22Rv1 (cell line): ENCODE measurements at regions not wholly inside any gene's neighbourhood (a gene's known extent, or its start where the extent isn't known, plus 50 kb on each side); places are given as distances from the start of the nearest gene placed in this dataset.

Source experiments
- H3K27ac ChIP-seq: fragments of 450-650 bp; 2 replicates; pipeline ENCODE4 v1.5.1; 2017
- ZFX ChIP-seq: fragments of 450-650 bp; IDR thresholded peaks from 2 replicates; pipeline ENCODE4 v1.6.1; 2017; ENCODE audit warnings: antibody characterized with exemption, borderline replicate concordance
- TF ChIP-seq, protein P1 (sequence below): fragments of 450-650 bp; IDR thresholded peaks from 2 replicates; pipeline ENCODE4 v1.5.1; 2017; ENCODE audit warnings: mild to moderate bottlenecking

DNA sequence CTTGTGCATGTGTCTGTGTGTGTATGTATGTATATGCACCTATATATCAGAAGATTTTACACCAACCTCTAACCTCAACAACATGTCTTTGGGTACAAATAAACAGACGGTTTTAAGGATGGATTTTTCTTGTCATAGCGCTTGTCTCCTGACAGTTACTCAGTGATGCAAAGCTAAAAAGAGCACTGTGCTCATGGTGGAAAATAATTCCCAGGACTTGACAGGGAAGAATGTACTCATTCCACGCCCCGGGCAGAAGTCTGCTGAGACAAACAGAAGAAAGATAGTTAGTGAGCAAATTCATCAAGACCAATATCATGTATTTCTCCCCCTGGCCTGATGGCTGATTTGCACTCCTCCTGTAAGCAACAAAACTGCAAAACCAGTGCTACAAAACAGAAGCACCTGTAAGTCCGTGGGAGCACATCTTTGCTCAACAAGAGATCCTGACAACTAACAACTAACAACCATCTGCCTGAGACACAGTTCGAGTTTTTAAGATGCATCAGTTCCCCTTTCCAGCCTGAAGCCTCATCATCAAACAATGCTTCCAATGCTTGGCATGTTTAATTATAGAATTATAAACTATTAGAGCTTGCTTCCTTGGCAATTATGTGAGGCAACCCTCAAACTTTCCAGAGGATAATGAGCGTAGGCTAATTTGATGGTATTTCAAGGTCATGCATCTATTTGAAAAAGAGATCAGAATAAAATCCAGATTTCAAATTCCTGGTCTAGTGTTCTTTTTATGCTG is 812.7 kb upstream of the MIR17HG start:
- TF ChIP-seq, protein P1, sequence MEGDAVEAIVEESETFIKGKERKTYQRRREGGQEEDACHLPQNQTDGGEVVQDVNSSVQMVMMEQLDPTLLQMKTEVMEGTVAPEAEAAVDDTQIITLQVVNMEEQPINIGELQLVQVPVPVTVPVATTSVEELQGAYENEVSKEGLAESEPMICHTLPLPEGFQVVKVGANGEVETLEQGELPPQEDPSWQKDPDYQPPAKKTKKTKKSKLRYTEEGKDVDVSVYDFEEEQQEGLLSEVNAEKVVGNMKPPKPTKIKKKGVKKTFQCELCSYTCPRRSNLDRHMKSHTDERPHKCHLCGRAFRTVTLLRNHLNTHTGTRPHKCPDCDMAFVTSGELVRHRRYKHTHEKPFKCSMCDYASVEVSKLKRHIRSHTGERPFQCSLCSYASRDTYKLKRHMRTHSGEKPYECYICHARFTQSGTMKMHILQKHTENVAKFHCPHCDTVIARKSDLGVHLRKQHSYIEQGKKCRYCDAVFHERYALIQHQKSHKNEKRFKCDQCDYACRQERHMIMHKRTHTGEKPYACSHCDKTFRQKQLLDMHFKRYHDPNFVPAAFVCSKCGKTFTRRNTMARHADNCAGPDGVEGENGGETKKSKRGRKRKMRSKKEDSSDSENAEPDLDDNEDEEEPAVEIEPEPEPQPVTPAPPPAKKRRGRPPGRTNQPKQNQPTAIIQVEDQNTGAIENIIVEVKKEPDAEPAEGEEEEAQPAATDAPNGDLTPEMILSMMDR = no peak
- TF ChIP-seq ZFX = no peak
- no peak overlapping the region for H3K27ac ChIP-seq

DNA sequence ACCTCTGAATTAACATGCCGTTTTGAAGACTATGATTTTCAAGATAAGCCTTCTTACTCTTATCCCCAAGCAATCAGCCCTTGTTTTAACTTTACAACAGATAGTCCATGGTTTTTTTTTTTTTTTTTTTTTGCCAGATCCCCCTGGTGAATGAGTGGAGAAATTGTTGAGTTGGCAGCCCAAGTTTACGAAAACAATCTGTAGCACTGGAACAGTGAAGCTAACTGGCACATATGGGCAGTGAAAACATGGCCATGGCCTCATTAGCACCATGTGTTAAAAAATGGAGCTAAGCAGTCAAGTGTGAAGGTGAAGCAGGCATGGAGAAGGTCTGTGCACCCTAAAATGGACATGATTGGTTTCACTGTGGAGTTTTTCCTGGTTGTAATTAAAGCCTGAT is 812.1 kb upstream of the MIR17HG start:
- no peak for TF ChIP-seq ZFX
- TF ChIP-seq, protein P1 = no peak
- no peak overlapping the region for H3K27ac ChIP-seq

GRCh38 chr13:90538063-90538462 is 809.4 kb upstream of the MIR17HG start:
- TF ChIP-seq ZFX = no peak
- no peak overlapping the region for H3K27ac ChIP-seq

GRCh38 chr13:90541346-90541745 is 806.1 kb upstream of the MIR17HG start:
- no peak overlapping the region for H3K27ac ChIP-seq
- TF ChIP-seq, protein P1 = no peak

- no peak overlapping the region for H3K27ac ChIP-seq
- TF ChIP-seq, protein P1 = no peak
- no peak for TF ChIP-seq ZFX
Observed at GRCh38 chr13:90542959-90543505, 804.5 kb upstream of the MIR17HG start.

- H3K27ac ChIP-seq = no peak overlapping the region
Observed at GRCh38 chr13:90545070-90545840, 802.2 kb upstream of the MIR17HG start.

DNA sequence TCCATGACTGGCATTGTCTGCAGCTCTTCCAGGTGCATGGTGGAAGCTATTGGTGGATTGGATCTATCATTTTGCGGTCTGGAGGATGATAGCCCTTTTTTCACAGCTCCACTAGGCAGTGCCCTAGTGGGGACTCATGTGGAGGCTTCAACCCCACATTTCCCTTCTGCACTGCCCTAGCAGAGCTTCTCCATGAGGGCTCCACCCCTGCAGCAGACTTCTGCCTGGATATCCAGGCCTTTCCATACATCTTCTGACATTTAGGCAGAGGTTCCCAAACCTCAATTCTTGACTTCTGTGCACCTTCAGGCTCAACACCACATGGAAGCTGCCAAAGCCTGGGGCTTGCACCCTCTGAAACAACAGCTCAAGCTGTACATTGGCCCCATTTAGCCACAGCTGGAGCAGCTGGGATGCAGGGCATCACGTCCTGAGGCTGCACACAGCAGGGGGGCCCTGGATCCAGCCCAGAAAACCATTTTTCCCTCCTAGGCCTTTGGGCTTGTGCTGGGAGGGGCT is 800.2 kb upstream of the MIR17HG start:
- TF ChIP-seq, protein P1 = no peak
- no peak for TF ChIP-seq ZFX
- no peak overlapping the region for H3K27ac ChIP-seq

More at GRCh38 chr13:90545070-90545840, 802.2 kb upstream of the MIR17HG start:
- TF ChIP-seq ZFX = no peak
- TF ChIP-seq, protein P1 = no peak
